Mesenteric fat pad (tissue), 1 donor: ENCODE measurements at regions not wholly inside any gene's neighbourhood (a gene's known extent, or its start where the extent isn't known, plus 50 kb on each side); places are given as distances from the start of the nearest gene placed in this dataset.

ENCODE experiments used
- DNase-seq: peaks from one replicate; pipeline ENCODE4 v3.0.0-alpha.2; 2020; ENCODE audit warnings: low spot score
- donor health status: DM: yes; HTN: yes; CAD: no.

- DNase-seq: no peak
Measured at GRCh38 chr1:102074874-102075273, 78.1 kb upstream of the OLFM3 start.

DNA sequence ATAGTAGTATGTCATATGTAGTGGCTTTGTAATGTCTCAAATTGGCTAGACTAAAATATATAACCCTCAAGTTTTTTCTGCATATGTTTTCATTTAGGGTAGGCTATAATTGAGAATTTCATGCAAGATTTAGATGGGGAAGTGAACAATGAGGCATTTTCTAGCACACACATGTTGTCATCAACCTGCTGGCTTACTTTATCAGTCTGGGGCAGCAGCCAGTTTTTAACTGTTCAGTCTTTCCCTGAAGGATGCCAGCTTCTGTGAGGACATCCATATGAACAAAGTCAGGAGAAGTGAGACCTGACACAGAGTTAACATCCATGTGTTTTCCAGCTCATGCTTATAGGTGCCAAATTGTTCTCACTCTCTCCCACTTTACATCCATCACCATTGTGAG is 74.7 kb upstream of the OLFM3 start:
- no peak for DNase-seq

DNA sequence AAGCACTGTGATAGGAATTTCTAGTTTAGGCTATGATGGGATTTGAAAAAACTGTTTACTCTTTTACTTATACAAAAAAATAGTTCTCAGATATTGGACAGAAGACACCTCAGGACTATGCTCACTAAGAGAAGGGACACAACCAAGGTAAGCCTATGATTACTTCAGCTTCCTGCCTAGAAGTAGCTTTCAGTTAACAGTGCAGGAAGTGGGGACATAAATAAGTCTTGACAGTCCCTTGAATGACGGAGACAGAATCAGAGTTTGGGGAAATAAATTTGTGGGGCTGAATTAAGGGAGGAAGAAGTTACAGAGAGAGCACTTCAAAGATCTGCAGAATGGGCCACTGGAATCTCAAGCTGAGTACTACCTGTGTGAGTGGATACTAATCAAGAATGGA is 53.8 kb upstream of the OLFM3 start:
- no peak for DNase-seq

GRCh38 chr1:102047724-102048123 is 51.0 kb upstream of the OLFM3 start:
- no peak for DNase-seq
